ENCODE measurements at regions not wholly inside any gene's neighbourhood (a gene's known extent, or its start where the extent isn't known, plus 50 kb on each side); places are given as distances from the start of the nearest gene placed in this dataset.
"Not testable (repeated sequence)": the region's sequence is repeated elsewhere in the genome, so short reads cannot be mapped to it uniquely, and the experiment has no call there.

- intact Hi-C loops (cut with DNase I): loop anchor here (5.0 to 10.0 kb wide), 2 partner anchors 157 to 625 kb away; no protein-coding TSS in a partner anchor
- DNase-seq: no peak
- Histone ChIP-seq H3K27ac (no peak overlapping the region), H3K4me1 (no peaks in the 10 kb centered on the region), H3K36me3 (ENCODE audit: insufficient read depth in 1 of 2, low read depth in 1 of 2) (no peaks in the 10 kb centered on the region), H3K4me3 (no peak overlapping the region), H3K9me3 (no peaks in the 10 kb centered on the region), H3K27me3 (ENCODE audit: insufficient read depth in 3 of 3, low read length in 2 of 3) (no peaks in the 10 kb centered on the region)
- ATAC-seq: no peak
- 43 to 50% (median 47%) methylated on average over 2 of the region's 2 CpGs for WGBS, 3 donors
- no peak for TF ChIP-seq CTCF (IDR thresholded peaks at IDR 0.05)
Measured at GRCh38 chr14:37869633-37870032, 274.2 kb downstream of the TTC6 start.

- H3K27ac ChIP-seq: no peak overlapping the region
- no peak for DNase-seq
- TF ChIP-seq CTCF (IDR thresholded peaks at IDR 0.05): no peak
- no peak overlapping the region for H3K4me3 ChIP-seq
- intact Hi-C loops (cut with DNase I): loop anchor here (5.0 to 10.0 kb wide), 2 partner anchors 158 to 625 kb away; no protein-coding TSS in a partner anchor
- no peaks in the 10 kb centered on the region for H3K4me1 ChIP-seq
- no peak for ATAC-seq
- H3K27me3 ChIP-seq (ENCODE audit: insufficient read depth in 3 of 3, low read length in 2 of 3): no peaks in the 10 kb centered on the region
- no peaks in the 10 kb centered on the region for H3K36me3 ChIP-seq (ENCODE audit: insufficient read depth in 1 of 2, low read depth in 1 of 2)
- no peaks in the 10 kb centered on the region for H3K9me3 ChIP-seq
- 77 to 82% (median 79%) methylated on average over 5 of the region's 5 CpGs for WGBS, 3 donors
Measured at GRCh38 chr14:37870170-37870569, 274.7 kb downstream of the TTC6 start.

GRCh38 chr14:37870632-37871346 lies 275.4 kb downstream of the TTC6 start:
- 37 to 45% (median 39%) methylated on average over 11 of the region's 11 CpGs for WGBS, 3 donors
- peaks cover 0 to 2% (median 0%) of the 10 kb centered on the region in 3 donors for H3K27me3 ChIP-seq (ENCODE audit: insufficient read depth in 3 of 3, low read length in 2 of 3)
- no peaks in the 10 kb centered on the region for H3K9me3 ChIP-seq
- ATAC-seq (no peak), DNase-seq (no peak)
- no peaks in the 10 kb centered on the region for H3K4me1 ChIP-seq
- no peaks in the 10 kb centered on the region for H3K36me3 ChIP-seq (ENCODE audit: insufficient read depth in 1 of 2, low read depth in 1 of 2)
- TF ChIP-seq CTCF (IDR thresholded peaks at IDR 0.05): no peak
- intact Hi-C loops (cut with DNase I): loop anchor here (5.0 to 10.0 kb wide), 2 partner anchors 158 to 626 kb away; no protein-coding TSS in a partner anchor
- no peak overlapping the region for H3K27ac ChIP-seq
- H3K4me3 ChIP-seq: no peak overlapping the region

- H3K4me3 ChIP-seq; H3K36me3 ChIP-seq (ENCODE audit: insufficient read depth in 1 of 2, low read depth in 1 of 2); H3K9me3 ChIP-seq; DNase-seq; H3K27me3 ChIP-seq (ENCODE audit: insufficient read depth in 3 of 3, low read length in 2 of 3); ATAC-seq; H3K4me1 ChIP-seq; H3K27ac ChIP-seq: not testable (repeated sequence)
- intact Hi-C loops (cut with DNase I): loop anchor here (2.0 to 10.0 kb wide), 3 partner anchors 162 to 629 kb away; no protein-coding TSS in a partner anchor
- 95 to 98% (median 96%) methylated on average over 10 of the region's 10 CpGs for WGBS, 3 donors
Measured at GRCh38 chr14:37874065-37874428, 278.6 kb downstream of the TTC6 start.

- WGBS, 3 donors: 39 to 40% (median 40%) methylated on average over 15 of the region's 15 CpGs
- H3K27ac ChIP-seq: no peak overlapping the region
- TF ChIP-seq CTCF (IDR thresholded peaks at IDR 0.05): peak; percentile 80
- peaks cover 0 to 3% (median 0%) of the 10 kb centered on the region in 3 donors for H3K27me3 ChIP-seq (ENCODE audit: insufficient read depth in 3 of 3, low read length in 2 of 3)
- DNase-seq (peak; percentile 73 to 86), ATAC-seq (peak; percentile 53 to 90 (median 75))
- no peaks in the 10 kb centered on the region for H3K9me3 ChIP-seq
- no peaks in the 10 kb centered on the region for H3K36me3 ChIP-seq (ENCODE audit: insufficient read depth in 1 of 2, low read depth in 1 of 2)
- no peak overlapping the region for H3K4me3 ChIP-seq
- intact Hi-C loops (cut with DNase I): loop anchor here (2.0 to 10.0 kb wide), 3 partner anchors 162 to 630 kb away; no protein-coding TSS in a partner anchor
- no peaks in the 10 kb centered on the region for H3K4me1 ChIP-seq
Measured at GRCh38 chr14:37874429-37875109, 279.1 kb downstream of the TTC6 start.

Measured in psoas muscle (tissue), 7 donors.